ENCODE measurements at regions not wholly inside any gene's neighbourhood (a gene's known extent, or its start where the extent isn't known, plus 50 kb on each side); places are given as distances from the start of the nearest gene placed in this dataset.
"Not testable (repeated sequence)": the region's sequence is repeated elsewhere in the genome, so short reads cannot be mapped to it uniquely, and the experiment has no call there.

GRCh38 chr7:118420888-118421287, 196.4 kb downstream of the ANKRD7 start:
- no peak for DNase-seq

- no peak for DNase-seq
These were observed 204.6 kb downstream of the ANKRD7 start for GRCh38 chr7:118429141-118429540.

- DNase-seq: no peak
These were observed 212.2 kb downstream of the ANKRD7 start for GRCh38 chr7:118436663-118437062.

- DNase-seq: not testable (repeated sequence)
These were observed 224.5 kb downstream of the ANKRD7 start for GRCh38 chr7:118449030-118449429.

- no peak for DNase-seq
These were observed 225.5 kb downstream of the ANKRD7 start for GRCh38 chr7:118449797-118450567.

- DNase-seq: no peak
These were observed 227.6 kb downstream of the ANKRD7 start for GRCh38 chr7:118452128-118452527.

GRCh38 chr7:118467381-118467780, 242.9 kb downstream of the ANKRD7 start:
- no peak for DNase-seq

GRCh38 chr7:118472581-118472980, 248.1 kb downstream of the ANKRD7 start:
- no peak for DNase-seq

- DNase-seq: no peak
These were observed 248.8 kb downstream of the ANKRD7 start for GRCh38 chr7:118473271-118473670.

- no peak for DNase-seq
These were observed 251.5 kb downstream of the ANKRD7 start for GRCh38 chr7:118476036-118476435.

GRCh38 chr7:118477036-118477435, 252.5 kb downstream of the ANKRD7 start:
- DNase-seq: no peak

- no peak for DNase-seq
These were observed 253.7 kb downstream of the ANKRD7 start for GRCh38 chr7:118478236-118478635.

- DNase-seq: no peak
These were observed 254.4 kb downstream of the ANKRD7 start for GRCh38 chr7:118478931-118479330.

GRCh38 chr7:118492466-118492865, 268.0 kb downstream of the ANKRD7 start:
- DNase-seq: no peak

GRCh38 chr7:118496138-118496644, 271.7 kb downstream of the ANKRD7 start:
- DNase-seq: no peak

GRCh38 chr7:118502235-118502634, 277.7 kb downstream of the ANKRD7 start:
- no peak for DNase-seq

- DNase-seq: no peak
These were observed 286.6 kb downstream of the ANKRD7 start for GRCh38 chr7:118511146-118511545.

GRCh38 chr7:118517275-118517674, 292.8 kb downstream of the ANKRD7 start:
- no peak for DNase-seq

GRCh38 chr7:118525020-118525419, 300.5 kb downstream of the ANKRD7 start:
- no peak for DNase-seq

GRCh38 chr7:118531566-118531965, 307.1 kb downstream of the ANKRD7 start:
- DNase-seq: no peak

GRCh38 chr7:118559207-118559606, 334.7 kb downstream of the ANKRD7 start:
- no peak for DNase-seq

GRCh38 chr7:118563311-118563710, 338.8 kb downstream of the ANKRD7 start:
- DNase-seq: no peak

GRCh38 chr7:118572604-118573003, 348.1 kb downstream of the ANKRD7 start:
- DNase-seq: no peak

GRCh38 chr7:118573085-118573484, 348.6 kb downstream of the ANKRD7 start:
- no peak for DNase-seq

GRCh38 chr7:118575393-118575948, 351.0 kb downstream of the ANKRD7 start:
- DNase-seq: no peak

Data from HCEC 1CT (cell line).